ENCODE measurements at regions not wholly inside any gene's neighbourhood (a gene's known extent, or its start where the extent isn't known, plus 50 kb on each side); places are given as distances from the start of the nearest gene placed in this dataset.

DNA sequence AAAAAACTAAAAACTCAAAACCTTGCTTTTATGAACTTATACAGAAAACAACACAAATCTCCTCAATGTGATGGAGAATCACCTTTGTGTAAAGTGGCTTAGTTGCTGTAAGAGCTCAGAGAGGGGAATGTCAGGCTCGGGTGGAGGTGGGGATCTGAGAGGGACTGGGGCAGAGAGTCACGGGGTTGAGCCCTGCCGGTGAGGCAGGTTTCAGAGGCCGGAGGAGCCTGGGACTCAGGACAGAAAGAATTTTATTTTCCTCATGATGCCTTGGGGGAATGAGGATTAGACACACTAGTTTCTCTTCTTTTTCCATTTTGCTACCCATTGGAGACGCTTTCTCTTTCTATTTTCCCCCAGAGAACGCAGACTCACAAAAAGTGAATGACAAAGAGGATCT lies 252.3 kb upstream of the FOXQ1 start:
- Histone ChIP-seq H3K9me3 (ENCODE audit: control extremely low read depth in 1 of 5, control insufficient read depth in 4 of 5, insufficient read depth in 2 of 5, low read depth in 1 of 5, low read length in 4 of 5) (no peaks in the 10 kb centered on the region), H3K27me3 (replicated peaks in 2 of 5; ENCODE audit: control insufficient read depth in 4 of 5, insufficient read depth in 5 of 5, low read length in 4 of 5) (peaks cover 0 to 14% (median 2%) of the 10 kb centered on the region in 5 experiments), H3K4me3 (ENCODE audit: control insufficient read depth in 1 of 7, extremely low read depth in 1 of 7, insufficient read depth in 4 of 7, low read depth in 2 of 7, low read length in 6 of 7) (no peak overlapping the region), H3K4me1 (ENCODE audit: control extremely low read depth in 1 of 4, control insufficient read depth in 4 of 4, insufficient read depth in 4 of 4, low read length in 3 of 4) (no peaks in the 10 kb centered on the region), H3K27ac (ENCODE audit: insufficient read depth in 1 of 2, low read depth in 1 of 2, low read length in 2 of 2, poor library complexity in 1 of 2, severe bottlenecking in 2 of 2) (no peak overlapping the region), H3K36me3 (ENCODE audit: control insufficient read depth in 4 of 4, insufficient read depth in 4 of 4, low read length in 3 of 4) (no peaks in the 10 kb centered on the region)
- ChIA-PET POLR2A (no interaction called here), CTCF (no interaction called here)
- no peak for DNase-seq
- 76% methylated on average over 4 of the region's 6 CpGs for WGBS (ENCODE audit: insufficient coverage)

DNA sequence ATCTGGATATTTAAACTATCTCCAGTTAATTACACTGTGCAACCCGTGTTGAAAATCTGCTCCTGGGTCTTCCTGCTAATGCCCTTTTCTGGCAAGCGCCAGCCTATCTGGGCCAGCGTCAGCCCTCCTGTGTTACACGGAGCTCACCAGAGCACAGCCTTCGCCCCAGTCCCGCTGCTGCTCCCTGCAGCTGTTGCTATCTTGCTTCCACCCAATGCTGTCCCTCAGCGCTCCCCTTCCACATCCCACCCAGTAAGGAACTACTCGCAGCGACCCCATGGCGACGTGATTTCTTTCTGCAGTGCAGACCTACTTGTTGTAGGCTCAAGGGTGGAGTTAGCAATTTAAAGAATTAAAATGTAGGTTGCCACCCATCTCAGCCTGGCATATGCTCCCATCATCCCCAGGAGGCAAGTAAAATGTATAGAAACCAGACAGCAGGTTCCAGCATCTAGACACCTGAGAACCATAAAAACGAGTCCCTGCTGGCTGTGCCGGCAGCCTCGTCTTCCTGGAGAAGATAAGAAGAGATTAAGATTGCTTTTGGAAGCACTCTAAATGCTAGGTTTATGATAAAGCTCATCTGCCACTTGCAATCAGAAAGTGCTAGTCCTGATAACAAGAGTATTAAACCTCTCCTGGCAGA lies 254.3 kb upstream of the FOXQ1 start:
- Histone ChIP-seq H3K27me3 (replicated peaks in 2 of 5; ENCODE audit: control insufficient read depth in 4 of 5, insufficient read depth in 5 of 5, low read length in 4 of 5) (peaks cover 0 to 14% (median 0%) of the 10 kb centered on the region in 5 experiments), H3K4me3 (ENCODE audit: control insufficient read depth in 1 of 7, extremely low read depth in 1 of 7, insufficient read depth in 4 of 7, low read depth in 2 of 7, low read length in 6 of 7) (no peak overlapping the region), H3K9me3 (ENCODE audit: control extremely low read depth in 1 of 5, control insufficient read depth in 4 of 5, insufficient read depth in 2 of 5, low read depth in 1 of 5, low read length in 4 of 5) (no peaks in the 10 kb centered on the region), H3K4me1 (ENCODE audit: control extremely low read depth in 1 of 4, control insufficient read depth in 4 of 4, insufficient read depth in 4 of 4, low read length in 3 of 4) (no peaks in the 10 kb centered on the region), H3K27ac (ENCODE audit: insufficient read depth in 1 of 2, low read depth in 1 of 2, low read length in 2 of 2, poor library complexity in 1 of 2, severe bottlenecking in 2 of 2) (no peak overlapping the region), H3K36me3 (ENCODE audit: control insufficient read depth in 4 of 4, insufficient read depth in 4 of 4, low read length in 3 of 4) (no peaks in the 10 kb centered on the region)
- POLR2A ChIA-PET, result no interaction called here
- 85% methylated on average over 9 of the region's 14 CpGs for WGBS (ENCODE audit: insufficient coverage)
- no peak for DNase-seq
- CTCF ChIA-PET, result no interaction called here

DNA sequence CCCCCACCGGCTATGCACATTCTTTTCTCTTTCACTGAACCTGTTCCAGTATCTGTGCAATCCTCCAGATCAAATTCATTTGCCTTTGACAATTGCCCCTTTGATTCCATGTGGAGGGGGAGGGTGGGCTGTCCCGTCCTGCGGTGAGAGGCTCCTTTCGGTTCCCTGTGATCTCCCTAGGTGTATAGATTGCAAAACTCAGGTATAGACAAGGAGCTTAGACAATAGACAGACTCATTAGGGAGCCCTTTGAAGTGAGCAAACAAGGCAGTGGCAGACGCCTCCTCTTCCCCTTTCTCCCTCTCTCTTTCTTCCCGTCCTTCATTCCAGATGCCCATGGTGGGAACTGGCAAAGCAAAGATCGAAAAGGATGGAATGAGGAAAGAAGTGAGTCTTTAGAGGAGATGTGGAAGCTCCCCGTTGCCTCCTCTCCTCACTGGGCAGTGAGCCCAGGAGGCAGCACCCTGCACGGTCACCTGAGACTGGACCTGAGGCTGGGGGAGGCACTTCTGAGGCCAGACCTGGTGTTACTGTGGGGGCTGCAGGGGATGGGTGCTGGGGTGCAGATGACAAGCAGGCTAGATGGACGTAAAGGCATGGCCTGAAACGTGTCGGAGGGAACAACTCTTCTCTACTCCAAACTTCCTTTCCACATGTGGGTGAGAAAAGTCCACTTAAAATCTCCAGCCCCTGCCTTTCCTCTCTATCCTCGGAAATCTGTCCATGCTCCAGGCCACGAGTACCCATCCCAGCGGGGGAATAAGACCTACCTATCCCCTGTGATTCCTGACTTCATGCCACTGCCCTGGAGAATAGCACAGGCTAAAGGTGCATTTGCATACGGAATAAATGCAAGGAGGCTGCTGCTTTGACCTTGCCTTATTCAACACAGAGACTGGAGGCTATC lies 256.6 kb upstream of the FOXQ1 start:
- Histone ChIP-seq H3K27me3 (replicated peaks in 2 of 5; ENCODE audit: control insufficient read depth in 4 of 5, insufficient read depth in 5 of 5, low read length in 4 of 5) (peaks cover 0 to 11% (median 1%) of the 10 kb centered on the region in 5 experiments), H3K27ac (ENCODE audit: insufficient read depth in 1 of 2, low read depth in 1 of 2, low read length in 2 of 2, poor library complexity in 1 of 2, severe bottlenecking in 2 of 2) (no peak overlapping the region), H3K4me1 (ENCODE audit: control extremely low read depth in 1 of 4, control insufficient read depth in 4 of 4, insufficient read depth in 4 of 4, low read length in 3 of 4) (no peaks in the 10 kb centered on the region), H3K36me3 (ENCODE audit: control insufficient read depth in 4 of 4, insufficient read depth in 4 of 4, low read length in 3 of 4) (no peaks in the 10 kb centered on the region), H3K9me3 (ENCODE audit: control extremely low read depth in 1 of 5, control insufficient read depth in 4 of 5, insufficient read depth in 2 of 5, low read depth in 1 of 5, low read length in 4 of 5) (no peaks in the 10 kb centered on the region), H3K4me3 (ENCODE audit: control insufficient read depth in 1 of 7, extremely low read depth in 1 of 7, insufficient read depth in 4 of 7, low read depth in 2 of 7, low read length in 6 of 7) (no peak overlapping the region)
- ChIA-PET POLR2A (no interaction called here), CTCF (no interaction called here)
- no peak for DNase-seq
- 79% methylated on average over 12 of the region's 16 CpGs for WGBS (ENCODE audit: insufficient coverage)

DNA sequence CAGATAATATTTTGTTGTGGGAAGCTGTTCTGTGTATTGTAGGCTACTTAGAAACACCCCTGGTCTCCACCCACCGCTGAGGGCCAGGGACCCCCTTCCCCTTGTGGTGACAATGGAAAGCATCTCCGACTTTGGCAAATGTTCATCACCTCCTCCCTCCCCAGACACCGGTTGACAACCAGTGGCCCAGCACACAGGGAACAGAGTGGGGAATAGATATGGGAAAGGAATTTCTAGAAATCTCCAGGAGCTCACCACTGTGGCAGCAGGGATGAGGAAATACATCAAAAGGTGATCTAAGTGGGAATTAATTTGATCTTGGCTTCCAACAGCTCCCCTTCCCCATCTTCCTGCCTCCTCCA lies 257.3 kb upstream of the FOXQ1 start:
- WGBS (ENCODE audit: insufficient coverage), result no CpG with 5 or more reads among the region's 3 CpGs
- CTCF ChIA-PET, result no interaction called here
- Histone ChIP-seq H3K4me3 (ENCODE audit: control insufficient read depth in 1 of 7, extremely low read depth in 1 of 7, insufficient read depth in 4 of 7, low read depth in 2 of 7, low read length in 6 of 7) (no peak overlapping the region), H3K36me3 (ENCODE audit: control insufficient read depth in 4 of 4, insufficient read depth in 4 of 4, low read length in 3 of 4) (no peaks in the 10 kb centered on the region), H3K4me1 (ENCODE audit: control extremely low read depth in 1 of 4, control insufficient read depth in 4 of 4, insufficient read depth in 4 of 4, low read length in 3 of 4) (no peaks in the 10 kb centered on the region), H3K27me3 (replicated peaks in 2 of 5; ENCODE audit: control insufficient read depth in 4 of 5, insufficient read depth in 5 of 5, low read length in 4 of 5) (peaks cover 0 to 9% (median 1%) of the 10 kb centered on the region in 5 experiments), H3K27ac (ENCODE audit: insufficient read depth in 1 of 2, low read depth in 1 of 2, low read length in 2 of 2, poor library complexity in 1 of 2, severe bottlenecking in 2 of 2) (no peak overlapping the region), H3K9me3 (ENCODE audit: control extremely low read depth in 1 of 5, control insufficient read depth in 4 of 5, insufficient read depth in 2 of 5, low read depth in 1 of 5, low read length in 4 of 5) (no peaks in the 10 kb centered on the region)
- POLR2A ChIA-PET, result no interaction called here
- no peak for DNase-seq

DNA sequence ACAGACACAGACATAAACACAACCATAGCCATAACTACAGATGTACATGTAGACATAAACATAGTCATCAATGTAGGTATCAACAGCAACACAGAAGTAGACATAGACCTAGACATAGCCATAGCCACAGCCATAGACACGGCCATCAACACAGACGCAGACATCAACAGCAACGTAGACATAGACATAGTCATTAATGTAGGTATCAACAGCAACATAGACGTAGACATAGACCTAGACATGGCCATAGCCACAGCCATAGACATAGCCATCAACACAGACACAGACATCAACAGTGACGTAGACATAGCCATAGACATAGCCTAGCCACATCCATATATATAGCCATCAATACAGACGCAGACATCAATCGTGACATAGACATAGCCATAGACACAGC lies 258.3 kb upstream of the FOXQ1 start:
- Histone ChIP-seq H3K27ac (ENCODE audit: insufficient read depth in 1 of 2, low read depth in 1 of 2, low read length in 2 of 2, poor library complexity in 1 of 2, severe bottlenecking in 2 of 2) (no peak overlapping the region), H3K9me3 (ENCODE audit: control extremely low read depth in 1 of 5, control insufficient read depth in 4 of 5, insufficient read depth in 2 of 5, low read depth in 1 of 5, low read length in 4 of 5) (no peaks in the 10 kb centered on the region), H3K27me3 (replicated peaks in 2 of 5; ENCODE audit: control insufficient read depth in 4 of 5, insufficient read depth in 5 of 5, low read length in 4 of 5) (peaks cover 0 to 9% (median 2%) of the 10 kb centered on the region in 5 experiments), H3K4me1 (ENCODE audit: control extremely low read depth in 1 of 4, control insufficient read depth in 4 of 4, insufficient read depth in 4 of 4, low read length in 3 of 4) (no peaks in the 10 kb centered on the region), H3K36me3 (ENCODE audit: control insufficient read depth in 4 of 4, insufficient read depth in 4 of 4, low read length in 3 of 4) (no peaks in the 10 kb centered on the region), H3K4me3 (ENCODE audit: control insufficient read depth in 1 of 7, extremely low read depth in 1 of 7, insufficient read depth in 4 of 7, low read depth in 2 of 7, low read length in 6 of 7) (no peak overlapping the region)
- no peak for DNase-seq
- CTCF ChIA-PET, result no interaction called here
- 69% methylated on average over 7 of the region's 7 CpGs for WGBS (ENCODE audit: insufficient coverage)
- POLR2A ChIA-PET, result no interaction called here

DNA sequence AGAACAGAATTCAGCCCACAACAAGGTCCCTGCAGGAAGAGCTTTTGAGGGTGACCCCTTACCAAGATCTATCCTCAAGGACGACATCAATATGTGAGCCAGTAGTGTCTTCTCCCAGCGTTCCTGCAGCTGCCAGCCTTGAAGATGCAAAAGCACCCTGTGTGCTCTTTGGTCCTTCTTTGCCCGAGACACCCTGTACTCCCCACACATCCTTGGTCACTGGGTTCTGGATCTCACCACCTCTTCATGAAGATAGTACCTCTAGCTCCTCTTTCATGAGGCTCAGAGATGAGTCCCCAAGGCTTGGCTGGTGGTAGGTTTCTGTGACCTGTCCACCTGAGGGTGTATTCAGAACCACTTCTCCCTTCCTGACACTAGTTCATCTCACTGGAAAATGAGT lies 259.6 kb upstream of the FOXQ1 start:
- Histone ChIP-seq H3K9me3 (ENCODE audit: control extremely low read depth in 1 of 5, control insufficient read depth in 4 of 5, insufficient read depth in 2 of 5, low read depth in 1 of 5, low read length in 4 of 5) (no peaks in the 10 kb centered on the region), H3K27ac (ENCODE audit: insufficient read depth in 1 of 2, low read depth in 1 of 2, low read length in 2 of 2, poor library complexity in 1 of 2, severe bottlenecking in 2 of 2) (no peak overlapping the region), H3K36me3 (ENCODE audit: control insufficient read depth in 4 of 4, insufficient read depth in 4 of 4, low read length in 3 of 4) (no peaks in the 10 kb centered on the region), H3K4me3 (ENCODE audit: control insufficient read depth in 1 of 7, extremely low read depth in 1 of 7, insufficient read depth in 4 of 7, low read depth in 2 of 7, low read length in 6 of 7) (no peak overlapping the region), H3K27me3 (replicated peaks in 2 of 5; ENCODE audit: control insufficient read depth in 4 of 5, insufficient read depth in 5 of 5, low read length in 4 of 5) (peaks cover 0 to 11% (median 2%) of the 10 kb centered on the region in 5 experiments), H3K4me1 (ENCODE audit: control extremely low read depth in 1 of 4, control insufficient read depth in 4 of 4, insufficient read depth in 4 of 4, low read length in 3 of 4) (peaks cover 0 to 7% (median 2%) of the 10 kb centered on the region in 4 experiments)
- DNase-seq, result no peak
- ChIA-PET POLR2A (no interaction called here), CTCF (no interaction called here)
- 96% methylated on average over 3 of the region's 3 CpGs for WGBS (ENCODE audit: insufficient coverage)

DNA sequence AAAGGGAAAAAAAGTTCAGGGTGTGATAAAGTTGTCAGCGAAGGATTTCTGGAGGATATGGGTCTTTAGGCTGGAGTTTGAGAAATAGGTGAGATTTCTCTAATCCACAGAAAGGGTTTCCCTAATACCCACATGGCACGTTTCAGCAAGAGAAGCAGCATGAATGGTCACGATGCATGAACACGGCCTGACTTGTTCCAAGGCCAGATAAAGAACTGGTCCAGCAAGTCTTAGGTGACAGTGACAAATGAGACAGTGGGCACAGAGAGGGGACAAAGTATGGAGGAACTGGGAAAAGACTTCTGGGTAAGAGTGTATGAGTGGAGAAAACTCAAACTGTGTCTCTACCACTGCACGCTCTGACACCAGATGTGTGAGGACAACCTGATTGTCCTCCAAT lies 262.0 kb upstream of the FOXQ1 start:
- H3K4me1 ChIP-seq (ENCODE audit: control extremely low read depth in 1 of 4, control insufficient read depth in 4 of 4, insufficient read depth in 4 of 4, low read length in 3 of 4), result peaks cover 0 to 7% (median 2%) of the 10 kb centered on the region in 4 experiments
- H3K4me3 ChIP-seq (ENCODE audit: control insufficient read depth in 1 of 7, extremely low read depth in 1 of 7, insufficient read depth in 4 of 7, low read depth in 2 of 7, low read length in 6 of 7), result no peak overlapping the region
- no peak overlapping the region for H3K27ac ChIP-seq (ENCODE audit: insufficient read depth in 1 of 2, low read depth in 1 of 2, low read length in 2 of 2, poor library complexity in 1 of 2, severe bottlenecking in 2 of 2)
- WGBS (ENCODE audit: insufficient coverage), result 93% methylated on average over 3 of the region's 5 CpGs
- no peaks in the 10 kb centered on the region for H3K9me3 ChIP-seq (ENCODE audit: control extremely low read depth in 1 of 5, control insufficient read depth in 4 of 5, insufficient read depth in 2 of 5, low read depth in 1 of 5, low read length in 4 of 5)
- POLR2A ChIA-PET, result no interaction called here
- no peak for DNase-seq
- peaks cover 0 to 19% (median 0%) of the 10 kb centered on the region in 5 experiments for H3K27me3 ChIP-seq (replicated peaks in 2 of 5; ENCODE audit: control insufficient read depth in 4 of 5, insufficient read depth in 5 of 5, low read length in 4 of 5)
- CTCF ChIA-PET, result no interaction called here
- H3K36me3 ChIP-seq (ENCODE audit: control insufficient read depth in 4 of 4, insufficient read depth in 4 of 4, low read length in 3 of 4), result no peaks in the 10 kb centered on the region

Data from common myeloid progenitor, CD34-positive (primary cell).